GM18868 (cell line): ENCODE measurements at regions not wholly inside any gene's neighbourhood (a gene's known extent, or its start where the extent isn't known, plus 50 kb on each side); places are given as distances from the start of the nearest gene placed in this dataset.
"Not testable (repeated sequence)": the region's sequence is repeated elsewhere in the genome, so short reads cannot be mapped to it uniquely, and the experiment has no call there.

ENCODE experiments used
- ATAC-seq: cut with Tn5 transposase; IDR thresholded peaks from one replicate; pipeline ENCODE4 v1.9.1; 2021; ENCODE audit warnings: mild to moderate bottlenecking, moderate library complexity; ENCODE audit not compliant: unreplicated experiment

- ATAC-seq, result no peak
Observed at GRCh38 chr21:15932726-15933125, 202.9 kb downstream of the USP25 start.

DNA sequence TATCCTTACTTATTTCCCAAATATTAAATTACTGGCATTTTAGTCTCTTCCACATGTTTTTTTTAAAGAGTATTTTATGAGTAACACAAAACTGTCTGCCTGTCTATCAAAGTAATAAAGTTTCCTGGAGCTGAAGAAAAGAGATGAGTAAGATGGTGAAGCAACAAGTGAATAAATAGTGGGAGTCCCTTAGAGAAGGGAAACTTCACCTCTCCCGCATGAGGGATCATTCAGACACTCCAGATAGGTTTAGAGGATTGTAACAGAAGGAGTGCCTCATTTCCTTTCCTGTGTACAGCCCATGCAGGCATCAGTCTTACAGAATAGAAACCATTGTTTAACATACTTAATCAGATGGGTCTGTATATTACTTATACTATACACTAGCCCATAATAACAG, 205.7 kb downstream of the USP25 start:
- no peak for ATAC-seq

DNA sequence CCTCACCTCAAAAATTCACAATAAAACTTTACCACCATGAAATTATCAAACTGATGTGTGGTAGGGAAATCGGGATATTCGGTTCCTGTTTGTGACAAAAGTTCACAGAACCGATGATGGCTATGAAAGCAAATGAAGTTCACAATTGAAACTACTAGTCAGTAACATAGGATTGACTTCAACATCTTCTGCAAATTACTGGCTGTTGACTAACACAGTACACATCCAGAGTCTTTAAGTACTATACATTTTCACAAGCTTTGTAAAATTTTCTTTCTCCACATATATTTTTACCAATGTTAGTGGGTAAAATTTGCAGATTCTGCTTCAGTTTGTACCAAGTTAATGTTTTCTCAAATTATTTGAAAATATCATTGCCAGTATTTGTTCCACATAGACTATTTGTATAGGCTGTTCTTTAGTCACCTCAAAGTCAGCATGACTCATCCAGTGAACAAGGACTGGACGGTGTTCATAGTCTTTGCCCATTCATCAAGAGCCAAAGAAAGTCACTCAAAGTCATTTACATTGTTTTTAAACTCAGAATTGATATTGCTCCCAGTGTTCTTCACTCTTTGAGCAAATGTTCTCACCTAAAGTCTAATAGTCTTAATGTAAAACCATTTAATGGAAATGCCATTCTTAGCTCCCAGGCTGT, 213.4 kb downstream of the USP25 start:
- no peak for ATAC-seq

DNA sequence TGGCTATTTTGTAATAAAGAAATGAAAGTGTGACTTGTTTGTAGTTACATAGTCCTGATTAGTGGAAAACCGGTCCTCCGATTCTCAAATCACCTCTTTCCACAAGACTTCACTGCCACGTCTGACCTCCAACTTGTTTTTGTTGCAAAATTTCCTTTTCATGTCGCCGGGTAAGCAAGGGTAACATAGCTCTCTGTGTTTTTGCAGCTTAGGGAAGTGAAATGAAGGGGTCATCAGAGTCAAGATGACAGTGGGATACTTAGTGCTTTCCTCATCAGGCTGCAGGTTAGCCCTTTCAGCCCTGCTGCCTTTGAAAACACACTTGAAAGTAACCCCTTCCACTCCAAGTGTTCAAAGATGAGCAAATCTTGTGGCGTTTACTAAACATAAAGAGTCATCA, 217.9 kb downstream of the USP25 start:
- ATAC-seq, result no peak

DNA sequence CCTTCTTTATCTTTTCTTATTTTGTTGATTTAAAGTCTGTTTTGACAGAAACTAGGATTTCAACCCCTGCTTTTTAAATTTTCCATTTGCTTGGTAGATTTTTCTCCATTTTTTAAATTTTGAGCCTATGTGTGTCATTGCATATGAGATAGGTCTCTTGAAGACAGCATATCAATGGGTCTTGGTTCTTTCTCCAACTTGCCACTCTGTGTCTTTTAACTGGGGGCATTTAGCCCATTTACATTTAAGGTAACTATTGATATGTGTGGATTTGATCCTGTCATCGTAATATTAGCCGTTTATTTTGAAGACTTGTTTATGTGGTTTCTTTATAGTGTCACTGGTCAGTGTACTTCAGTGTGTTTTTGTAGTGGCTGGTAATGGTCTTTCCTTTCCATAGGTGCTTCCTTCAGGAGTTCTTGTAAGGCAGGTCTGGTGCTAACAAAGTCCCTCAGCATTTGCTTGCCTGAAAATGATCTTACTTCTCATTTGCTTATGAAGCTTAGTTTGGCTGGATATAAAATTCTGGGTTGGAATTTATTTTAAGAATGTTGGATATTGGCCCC, 223.9 kb downstream of the USP25 start:
- no peak for ATAC-seq

DNA sequence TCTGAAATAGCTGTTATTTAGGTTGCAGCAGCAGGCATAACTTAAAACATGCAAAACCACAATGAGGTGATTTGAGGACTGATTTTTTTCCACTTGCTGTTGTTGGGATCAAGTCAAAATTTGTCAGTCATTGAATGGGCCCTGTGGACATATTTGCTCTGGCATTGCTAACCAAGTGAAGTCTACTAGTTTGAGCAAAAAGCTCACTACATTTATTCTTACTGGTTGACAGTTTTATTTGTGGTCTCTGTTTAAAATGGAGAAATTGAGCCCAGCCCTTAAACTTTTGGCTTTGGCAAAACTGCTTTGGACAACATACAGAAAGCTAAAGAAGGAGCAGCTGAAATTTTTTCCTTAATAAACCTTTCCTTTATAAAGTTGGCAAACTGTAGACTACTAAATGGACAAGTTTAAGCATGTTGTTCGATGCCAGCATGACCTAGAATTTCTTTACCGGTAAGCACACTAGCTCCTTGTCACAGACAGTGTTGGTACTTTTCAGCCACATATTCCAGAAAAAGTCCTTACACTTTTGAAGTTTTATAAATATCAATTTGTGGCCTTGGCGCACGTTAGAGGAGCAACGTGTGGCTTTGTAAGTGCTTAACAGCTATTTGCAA, 234.6 kb downstream of the USP25 start:
- no peak for ATAC-seq

DNA sequence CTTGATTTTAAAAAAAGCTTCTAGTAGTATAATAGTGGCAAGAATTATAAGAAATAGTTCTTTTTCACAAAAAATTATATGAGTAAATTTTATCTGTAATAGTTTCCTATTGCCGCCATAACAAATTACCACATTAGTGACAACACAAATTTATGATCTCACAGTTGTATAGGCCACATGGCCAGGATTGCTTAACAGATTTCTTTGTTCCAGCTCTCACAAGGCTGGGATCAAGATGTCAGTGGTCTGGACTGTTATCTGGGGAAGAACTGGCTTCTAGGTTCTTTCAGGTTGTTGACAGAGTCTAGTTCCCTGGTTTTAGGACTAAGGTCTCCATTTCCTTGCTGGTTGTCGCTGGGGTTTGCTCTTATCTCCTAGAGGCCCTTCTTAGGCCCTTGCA, 236.4 kb downstream of the USP25 start:
- ATAC-seq, result no peak

GRCh38 chr21:15966651-15967050, 236.9 kb downstream of the USP25 start:
- ATAC-seq, result no peak

- no peak for ATAC-seq
Observed at GRCh38 chr21:15967661-15968060, 237.9 kb downstream of the USP25 start.

- ATAC-seq, result no peak
Observed at GRCh38 chr21:15968776-15969310, 239.1 kb downstream of the USP25 start.

DNA sequence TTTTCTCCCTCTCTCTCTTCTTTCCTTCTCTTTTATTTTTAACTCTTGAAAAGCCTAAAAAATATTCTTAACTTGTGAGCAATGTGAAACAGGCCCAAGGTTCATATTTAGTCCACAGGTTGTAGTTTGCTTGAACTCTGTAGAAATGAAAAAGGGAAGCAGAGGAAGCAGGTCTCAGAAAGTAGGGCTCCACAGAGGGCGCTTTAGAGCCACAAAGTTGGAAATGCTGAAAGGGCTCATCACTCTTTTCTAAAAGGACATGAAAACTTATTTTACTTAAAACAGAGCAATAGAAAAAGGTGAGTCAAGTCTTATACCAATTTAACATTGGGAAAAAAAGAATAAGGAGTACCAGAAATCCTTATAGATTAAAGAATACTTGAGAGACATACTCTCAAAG, 247.0 kb downstream of the USP25 start:
- ATAC-seq, result no peak

GRCh38 chr21:15978215-15978738, 248.5 kb downstream of the USP25 start:
- no peak for ATAC-seq

- ATAC-seq, result not testable (repeated sequence)
Observed at GRCh38 chr21:15979493-15979892, 249.7 kb downstream of the USP25 start.

- no peak for ATAC-seq
Observed at GRCh38 chr21:15986277-15986676, 256.5 kb downstream of the USP25 start.

DNA sequence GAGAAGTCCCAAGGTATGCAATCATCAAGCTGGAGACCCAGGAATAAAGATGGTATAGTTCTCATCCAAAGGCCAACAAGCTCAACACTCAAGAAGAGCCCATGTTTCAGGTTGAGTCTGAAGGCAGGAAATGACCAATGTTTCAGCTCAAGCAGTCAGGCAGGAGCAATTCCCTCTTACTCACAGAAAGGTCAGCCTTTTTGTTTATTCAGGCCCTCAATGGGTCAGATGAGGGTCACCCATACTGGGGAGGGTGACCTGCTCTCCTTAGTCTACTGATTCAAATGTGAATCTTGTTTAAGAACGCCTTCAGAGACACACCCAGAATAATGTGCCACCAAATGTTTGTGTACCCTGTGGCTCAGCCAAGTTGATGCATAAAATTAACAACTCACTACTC, 262.4 kb downstream of the USP25 start:
- ATAC-seq, result no peak

GRCh38 chr21:15993951-15994350, 264.2 kb downstream of the USP25 start:
- ATAC-seq, result no peak

DNA sequence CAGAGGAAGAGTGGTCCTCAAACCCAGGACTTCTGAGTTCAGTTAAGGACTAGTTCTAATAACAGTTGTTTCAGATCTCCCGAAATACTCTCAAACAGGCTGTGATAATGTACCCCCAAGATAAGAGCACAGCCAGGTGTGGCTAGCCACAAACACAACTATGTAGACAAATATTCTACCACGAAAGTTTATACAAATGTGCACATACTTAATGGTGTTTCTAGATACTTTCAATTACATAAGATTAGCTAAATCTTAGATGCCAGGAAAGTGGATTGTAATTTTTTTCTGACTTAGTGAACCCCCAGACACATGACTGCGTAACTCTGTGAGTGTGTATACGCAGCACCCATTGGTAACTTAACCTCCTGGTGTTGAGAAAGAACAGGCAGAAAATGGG, 270.0 kb downstream of the USP25 start:
- no peak for ATAC-seq

DNA sequence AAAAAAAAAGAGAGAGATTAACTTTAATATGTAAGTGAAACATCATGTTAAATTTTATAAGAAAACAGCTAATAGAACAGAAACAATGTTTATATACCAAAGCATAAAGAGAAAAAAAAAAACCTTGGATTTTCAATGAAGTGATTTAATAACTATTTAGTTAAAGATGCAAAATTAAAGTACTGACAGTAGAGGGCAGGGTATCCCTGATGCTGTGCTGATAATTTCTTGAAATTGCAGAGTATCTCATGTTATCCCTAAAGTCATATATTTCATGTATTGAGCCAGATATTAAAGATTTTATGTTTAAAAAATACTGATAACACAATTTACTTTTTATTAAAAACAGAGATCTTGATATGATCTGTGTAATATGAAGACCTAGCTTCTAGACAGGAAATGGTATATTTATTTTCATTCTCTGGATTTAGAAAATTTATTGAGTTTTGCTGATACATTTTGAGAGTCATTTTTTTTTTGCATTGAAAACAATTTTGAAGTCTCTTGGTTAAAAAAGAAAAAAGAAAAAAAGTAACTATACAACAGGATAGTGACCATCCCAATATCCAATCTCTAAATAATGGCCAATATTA, 273.2 kb downstream of the USP25 start:
- ATAC-seq, result no peak

- ATAC-seq, result no peak
Observed at GRCh38 chr21:16004086-16004485, 274.3 kb downstream of the USP25 start.

- ATAC-seq, result no peak
Observed at GRCh38 chr21:16004523-16004922, 274.7 kb downstream of the USP25 start.

DNA sequence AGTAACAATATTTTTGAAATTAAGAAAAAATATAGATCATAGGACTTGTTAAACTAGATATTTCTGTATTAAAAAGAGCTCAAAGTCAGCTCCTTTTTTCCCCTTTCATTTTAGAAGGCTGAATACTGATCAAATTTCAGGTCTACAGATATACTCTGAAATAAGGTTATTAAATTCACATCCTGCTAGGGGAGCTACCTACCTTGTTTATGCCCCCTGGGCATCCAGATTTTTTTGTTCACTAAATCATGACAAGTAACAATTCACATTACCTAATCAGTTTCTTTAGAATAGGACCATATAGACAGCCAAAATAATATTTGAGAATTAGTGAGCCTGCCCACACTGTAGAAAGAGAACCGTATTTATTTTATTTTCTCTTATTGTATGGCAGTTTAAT, 276.2 kb downstream of the USP25 start:
- ATAC-seq, result no peak

DNA sequence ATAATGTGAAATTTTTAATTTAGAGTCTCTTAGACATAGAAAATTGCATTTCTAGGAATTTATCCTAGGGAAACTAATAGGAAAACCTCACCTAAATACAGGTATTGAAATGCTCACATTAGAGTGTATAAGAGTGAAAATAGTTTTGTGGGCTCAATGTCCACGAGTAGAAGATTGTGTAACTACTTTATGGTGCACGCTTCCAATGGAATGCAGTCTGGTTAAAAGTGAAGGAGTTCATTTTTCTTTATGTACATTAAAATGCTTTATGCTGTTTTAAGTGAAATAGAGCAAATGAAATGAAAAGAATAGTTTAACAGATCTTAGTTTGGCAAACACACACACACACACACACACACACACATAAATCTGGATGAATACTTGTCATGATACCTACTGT, 278.2 kb downstream of the USP25 start:
- ATAC-seq, result no peak
